Stimulated activated effector memory CD8-positive, alpha-beta T cell treated with anti-CD3 and anti-CD28 coated beads, Interleukin-12 subunit alpha, Interleukin-12 subunit beta, amount 100 ng/mL, for 72 hours (primary cell): ENCODE measurements at regions not wholly inside any gene's neighbourhood (a gene's known extent, or its start where the extent isn't known, plus 50 kb on each side); places are given as distances from the start of the nearest gene placed in this dataset.

Experiments
- ATAC-seq: fragments of 150-1000 bp; cut with Tn5 transposase; 2 replicates; pipeline ENCODE4 v1.10.0; 2021
- DNase-seq, 2 donors: peaks; one replicate each; pipeline ENCODE4 v3.0.0; 2021 to 2022; ENCODE audit warnings: low spot score in 2 of 2
- H3K27ac Mint-ChIP-seq: one replicate; pipeline ENCODE4 v1.8.0; 2022; ENCODE audit warnings: mild to moderate bottlenecking, mixed read lengths
- H3K36me3 Mint-ChIP-seq: one replicate; pipeline ENCODE4 v1.8.0; 2022; ENCODE audit warnings: mild to moderate bottlenecking, mixed read lengths
- H3K4me1 Mint-ChIP-seq: one replicate; pipeline ENCODE4 v1.8.0; 2022; ENCODE audit warnings: mixed read lengths
- H3K4me3 Mint-ChIP-seq: one replicate; pipeline ENCODE4 v1.8.0; 2022; ENCODE audit warnings: mild to moderate bottlenecking, mixed read lengths
- H3K9me3 Mint-ChIP-seq: one replicate; pipeline ENCODE4 v1.8.0; 2022; ENCODE audit warnings: mixed read lengths

DNA sequence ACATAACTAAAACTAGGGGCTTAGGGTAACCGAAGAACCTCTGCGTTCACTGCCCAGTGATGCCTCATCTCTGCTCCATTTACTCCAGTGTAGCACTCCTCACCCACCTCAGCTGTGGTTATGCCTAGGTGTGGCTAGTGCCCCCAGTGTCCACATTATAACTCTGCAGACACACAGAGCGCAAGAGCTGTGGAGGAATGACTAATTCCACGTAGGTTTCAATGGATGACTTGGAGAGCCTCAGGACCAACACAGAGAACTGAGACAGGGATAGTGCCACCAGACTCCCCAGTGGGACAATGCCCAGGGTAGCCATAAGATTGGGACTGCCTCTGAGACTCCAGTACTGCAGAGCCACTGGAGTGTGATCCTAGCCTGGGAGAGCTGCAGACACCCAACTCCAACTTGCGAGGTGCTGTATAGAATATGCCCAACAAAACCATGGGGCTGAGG is 542.4 kb upstream of the DIPK2B start:
- Mint-ChIP-seq H3K36me3 (peaks cover 8% of the 10 kb centered on the region), H3K4me3 (no peak overlapping the region), H3K9me3 (no peaks in the 10 kb centered on the region), H3K27ac (no peak overlapping the region), H3K4me1 (peaks cover 7% of the 10 kb centered on the region)
- DNase-seq (no peak), ATAC-seq (peak; percentile 92)

DNA sequence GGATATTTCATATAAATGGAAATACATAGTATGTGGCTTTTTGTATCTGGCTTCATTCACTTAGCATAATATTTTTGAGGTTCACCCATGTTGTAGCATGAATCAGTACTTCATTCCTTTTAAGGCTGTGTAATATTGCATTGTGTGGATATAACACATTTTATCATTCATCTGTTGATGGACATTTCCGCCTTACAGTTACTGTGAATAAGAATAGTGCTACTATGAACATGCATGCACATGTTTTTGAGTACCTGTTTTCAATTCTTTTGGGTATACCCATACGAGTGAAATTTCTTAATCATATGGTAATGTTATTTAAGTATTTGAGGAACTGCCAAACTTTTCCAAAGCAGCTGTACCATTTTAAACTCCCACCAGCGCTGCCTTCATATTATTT is 539.6 kb upstream of the DIPK2B start:
- ATAC-seq (no peak), DNase-seq (no peak)
- Mint-ChIP-seq H3K4me1 (peaks cover under 1% of the 10 kb centered on the region), H3K27ac (no peak overlapping the region), H3K9me3 (no peaks in the 10 kb centered on the region), H3K4me3 (no peak overlapping the region), H3K36me3 (peaks cover 8% of the 10 kb centered on the region)

DNA sequence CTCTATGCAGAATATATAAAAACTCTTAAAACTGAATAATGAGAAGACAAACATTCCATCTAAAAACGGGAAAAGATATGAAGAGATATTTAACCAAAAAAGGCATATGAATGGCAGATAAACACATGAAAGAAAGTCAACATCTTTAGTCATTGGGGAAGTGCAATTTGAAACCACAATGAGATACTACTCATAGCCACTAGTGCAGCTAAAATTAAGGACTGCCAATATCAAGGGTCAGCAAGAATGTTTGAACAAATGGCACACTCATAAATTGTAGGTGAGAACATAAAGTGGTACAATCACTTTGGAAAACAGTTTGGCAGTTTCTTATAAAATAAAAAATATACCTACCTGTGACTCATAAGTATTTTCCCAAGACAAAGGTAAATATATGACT is 534.9 kb upstream of the DIPK2B start:
- no peak for DNase-seq

DNA sequence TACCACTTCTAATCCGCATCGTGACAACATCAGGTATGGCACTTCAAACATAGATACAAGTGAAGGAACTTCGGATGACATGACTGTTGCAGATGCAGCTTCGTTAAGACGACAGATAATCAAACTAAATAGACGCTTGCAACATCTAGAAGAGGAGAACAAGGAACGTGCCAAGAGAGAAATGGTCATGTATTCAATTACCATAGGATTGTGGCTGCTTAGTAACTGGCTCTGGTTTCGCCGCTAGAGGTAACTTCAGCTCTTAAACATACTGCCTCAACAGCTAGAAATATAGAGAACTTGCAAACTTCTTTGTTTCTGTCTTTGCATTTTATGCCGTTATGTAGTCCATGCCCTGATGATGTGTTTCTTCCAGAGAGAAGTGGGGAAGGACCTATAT is 530.8 kb upstream of the DIPK2B start:
- H3K4me1 Mint-ChIP-seq = peaks cover 6% of the 10 kb centered on the region
- H3K36me3 Mint-ChIP-seq = no peaks in the 10 kb centered on the region
- ATAC-seq (no peak), DNase-seq (no peak)
- no peak overlapping the region for H3K4me3 Mint-ChIP-seq
- H3K9me3 Mint-ChIP-seq = peaks cover 3% of the 10 kb centered on the region
- H3K27ac Mint-ChIP-seq = no peak overlapping the region

More for the DNA sequence above, 534.9 kb upstream of the DIPK2B start:
- H3K36me3 Mint-ChIP-seq = no peaks in the 10 kb centered on the region
- ATAC-seq = no peak
- peaks cover 6% of the 10 kb centered on the region for H3K4me1 Mint-ChIP-seq
- H3K27ac Mint-ChIP-seq = no peak overlapping the region
- H3K9me3 Mint-ChIP-seq = peaks cover 3% of the 10 kb centered on the region
- no peak overlapping the region for H3K4me3 Mint-ChIP-seq

DNA sequence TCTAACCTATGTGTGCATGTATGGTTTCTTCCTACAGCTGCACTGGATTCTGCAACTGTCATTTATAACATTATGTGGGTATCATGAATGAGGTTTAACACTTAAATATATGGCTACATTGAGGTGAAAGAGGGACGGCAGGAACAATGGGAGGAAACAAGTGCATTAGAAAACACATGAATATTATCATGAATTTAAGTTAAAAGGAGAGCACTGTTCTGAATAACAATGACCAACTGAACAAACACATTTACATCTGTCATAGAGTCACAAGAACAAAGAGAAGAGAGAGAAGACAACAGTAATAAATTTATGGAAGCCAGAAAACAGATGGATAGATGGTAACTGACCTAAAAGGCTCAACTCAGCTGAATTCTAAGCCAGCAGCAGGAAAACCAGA is 527.1 kb upstream of the DIPK2B start:
- no peak for ATAC-seq
- no peak overlapping the region for H3K27ac Mint-ChIP-seq
- no peaks in the 10 kb centered on the region for H3K9me3 Mint-ChIP-seq
- no peaks in the 10 kb centered on the region for H3K4me1 Mint-ChIP-seq
- no peak for DNase-seq
- no peak overlapping the region for H3K4me3 Mint-ChIP-seq
- no peaks in the 10 kb centered on the region for H3K36me3 Mint-ChIP-seq

DNA sequence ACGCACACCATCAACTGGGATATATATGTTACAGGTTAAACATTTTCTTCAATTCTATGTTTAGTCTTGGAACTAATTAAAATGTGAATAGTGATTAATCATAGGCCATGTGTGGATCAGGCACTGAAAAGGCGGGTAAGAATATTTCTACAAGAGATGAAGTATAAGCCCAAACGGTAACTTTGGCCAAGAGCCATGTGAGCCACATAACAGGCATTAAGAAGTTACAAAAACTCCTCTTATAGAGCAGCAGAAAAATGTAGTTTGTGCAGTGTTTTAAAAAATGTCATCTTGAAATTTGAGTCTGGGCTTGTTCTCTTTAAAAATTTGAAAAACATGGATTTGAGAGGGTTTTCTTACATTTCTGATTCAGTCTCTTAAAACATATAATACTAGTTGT is 521.8 kb upstream of the DIPK2B start:
- H3K27ac Mint-ChIP-seq = no peak overlapping the region
- peaks cover 10% of the 10 kb centered on the region for H3K4me1 Mint-ChIP-seq
- H3K36me3 Mint-ChIP-seq = no peaks in the 10 kb centered on the region
- no peak overlapping the region for H3K4me3 Mint-ChIP-seq
- ATAC-seq (no peak), DNase-seq (no peak)
- no peaks in the 10 kb centered on the region for H3K9me3 Mint-ChIP-seq

DNA sequence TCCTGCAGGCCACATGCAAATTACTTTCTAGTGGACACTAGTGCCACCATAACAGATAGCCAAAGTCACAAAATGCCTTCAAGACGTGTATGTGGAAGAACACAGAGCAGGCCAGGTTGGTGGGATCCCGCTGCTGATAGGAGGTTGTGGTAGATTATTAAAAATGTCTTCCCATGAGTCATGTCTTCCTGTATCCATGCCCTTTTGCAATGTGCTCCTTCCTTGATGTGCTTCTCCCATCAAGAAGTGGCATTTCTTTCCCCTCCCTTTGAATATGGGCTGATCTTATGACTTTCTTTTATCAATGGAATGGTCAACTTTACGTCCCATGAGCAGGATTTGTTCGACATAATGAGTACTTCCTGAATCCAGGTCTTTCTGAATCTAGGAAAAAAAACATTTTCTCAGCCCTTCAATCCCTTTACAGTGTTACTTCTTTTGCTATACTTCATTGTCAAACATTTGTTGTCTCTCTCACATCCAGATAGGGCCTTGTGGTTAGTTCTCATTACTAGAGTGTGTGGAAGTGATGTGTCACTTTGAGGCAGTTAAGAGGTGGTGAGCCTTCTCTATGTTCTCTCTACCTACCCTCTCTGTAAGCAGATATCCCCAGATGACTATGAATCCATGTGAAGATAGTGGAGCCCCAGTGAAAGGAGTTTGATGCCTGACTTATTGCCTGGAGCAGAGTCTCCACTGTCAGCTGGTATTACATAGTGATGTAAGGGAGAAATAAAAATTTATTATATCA is 519.2 kb upstream of the DIPK2B start:
- peaks cover 26% of the 10 kb centered on the region for H3K4me1 Mint-ChIP-seq
- H3K36me3 Mint-ChIP-seq = no peaks in the 10 kb centered on the region
- no peaks in the 10 kb centered on the region for H3K9me3 Mint-ChIP-seq
- H3K27ac Mint-ChIP-seq = peak overlapping the region; percentile 45
- DNase-seq (no peak), ATAC-seq (peak; percentile 100)
- no peak overlapping the region for H3K4me3 Mint-ChIP-seq

DNA sequence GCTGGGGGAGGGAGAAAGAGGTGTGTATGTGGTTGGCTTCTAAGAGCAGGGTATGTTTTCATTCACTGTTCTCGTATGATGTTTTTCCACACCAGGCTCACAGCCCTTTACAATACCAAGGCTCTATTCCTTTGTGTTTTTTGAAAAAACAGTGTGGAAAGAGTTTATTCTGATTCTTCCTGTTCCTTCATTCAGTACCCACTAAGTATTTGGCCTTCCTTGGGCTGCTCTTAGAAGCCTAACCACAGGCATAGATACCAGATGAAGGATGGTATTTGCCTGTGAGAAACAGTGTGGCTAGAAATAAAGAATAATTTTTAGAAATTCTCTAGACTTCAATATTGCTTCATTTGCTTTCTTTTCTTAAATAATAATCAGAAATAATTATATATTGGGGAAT is 518.0 kb upstream of the DIPK2B start:
- no peak overlapping the region for H3K27ac Mint-ChIP-seq
- H3K9me3 Mint-ChIP-seq = no peaks in the 10 kb centered on the region
- H3K4me1 Mint-ChIP-seq = peaks cover 33% of the 10 kb centered on the region
- ATAC-seq = no peak
- no peak for DNase-seq
- H3K36me3 Mint-ChIP-seq = no peaks in the 10 kb centered on the region
- H3K4me3 Mint-ChIP-seq = no peak overlapping the region

DNA sequence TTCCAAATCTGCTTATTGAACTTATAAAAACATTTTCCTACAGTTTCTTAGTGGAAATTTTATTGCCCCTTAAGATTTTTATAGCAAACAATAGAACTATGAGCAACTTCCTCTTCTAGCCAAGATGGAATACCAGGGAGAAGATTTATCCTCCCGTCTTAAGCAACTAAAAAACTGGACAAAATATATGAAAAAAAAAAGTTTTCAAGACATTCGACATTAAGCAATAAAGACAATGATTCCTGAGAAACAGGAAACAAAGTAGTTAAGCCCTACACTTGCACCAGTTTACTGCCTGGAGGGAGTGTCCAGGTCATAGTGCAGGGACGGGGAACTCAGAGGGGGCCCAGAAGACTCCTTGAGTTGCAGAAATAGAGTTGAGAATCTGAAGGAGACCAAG is 516.1 kb upstream of the DIPK2B start:
- peaks cover 2% of the 10 kb centered on the region for H3K36me3 Mint-ChIP-seq
- H3K27ac Mint-ChIP-seq = no peak overlapping the region
- DNase-seq (no peak), ATAC-seq (no peak)
- H3K4me1 Mint-ChIP-seq = peaks cover 46% of the 10 kb centered on the region
- H3K4me3 Mint-ChIP-seq = no peak overlapping the region
- no peaks in the 10 kb centered on the region for H3K9me3 Mint-ChIP-seq

DNA sequence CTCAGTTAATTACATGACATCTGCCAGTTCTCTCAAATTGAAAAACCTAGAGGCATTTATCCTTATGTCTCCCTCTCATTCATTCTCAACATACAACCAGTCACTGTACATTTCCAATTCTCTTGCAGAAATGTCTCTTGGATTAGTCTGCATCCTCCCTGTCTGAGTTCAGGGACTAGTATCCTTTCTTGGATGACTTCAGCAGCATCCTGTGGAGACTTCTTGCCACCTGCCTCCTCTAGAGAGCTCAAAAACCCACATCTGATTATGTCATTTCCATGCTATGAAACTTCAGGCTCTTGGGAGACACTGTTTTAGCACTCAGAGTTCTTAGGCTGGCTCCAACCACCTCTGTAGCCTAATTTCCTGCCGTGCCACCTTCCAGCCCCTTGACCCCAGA is 515.1 kb upstream of the DIPK2B start:
- Mint-ChIP-seq H3K36me3 (peaks cover 5% of the 10 kb centered on the region), H3K9me3 (no peaks in the 10 kb centered on the region), H3K27ac (peak overlapping the region; percentile 32), H3K4me1 (peaks cover 56% of the 10 kb centered on the region), H3K4me3 (peak overlapping the region; percentile 15)
- ATAC-seq (no peak), DNase-seq (no peak)

DNA sequence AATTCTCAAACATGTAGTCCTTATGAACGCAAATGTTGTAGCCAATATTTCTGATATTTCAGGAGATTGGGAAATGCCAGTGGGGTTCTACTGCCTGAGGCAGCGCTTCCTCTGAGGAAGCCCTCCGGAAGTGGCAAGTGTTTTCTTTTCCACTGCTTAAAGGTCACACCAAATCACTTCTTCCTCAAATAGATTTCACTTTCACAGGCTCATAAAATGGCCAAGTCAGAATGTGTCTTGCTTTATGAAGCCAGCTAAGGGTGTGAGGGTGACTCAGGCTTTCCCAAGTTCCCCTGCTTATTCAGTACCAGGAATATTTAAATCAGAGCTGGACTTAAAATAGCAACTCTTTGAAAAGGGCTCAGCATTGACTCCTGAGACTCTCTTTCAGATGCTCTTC is 514.2 kb upstream of the DIPK2B start:
- ATAC-seq = peak; percentile 4
- Mint-ChIP-seq H3K27ac (peak overlapping the region; percentile 32), H3K4me1 (peaks cover 57% of the 10 kb centered on the region), H3K9me3 (no peaks in the 10 kb centered on the region), H3K36me3 (peaks cover 5% of the 10 kb centered on the region), H3K4me3 (peak overlapping the region; percentile 15)
- DNase-seq = peak in 1 of 2 donors; percentile 51

DNA sequence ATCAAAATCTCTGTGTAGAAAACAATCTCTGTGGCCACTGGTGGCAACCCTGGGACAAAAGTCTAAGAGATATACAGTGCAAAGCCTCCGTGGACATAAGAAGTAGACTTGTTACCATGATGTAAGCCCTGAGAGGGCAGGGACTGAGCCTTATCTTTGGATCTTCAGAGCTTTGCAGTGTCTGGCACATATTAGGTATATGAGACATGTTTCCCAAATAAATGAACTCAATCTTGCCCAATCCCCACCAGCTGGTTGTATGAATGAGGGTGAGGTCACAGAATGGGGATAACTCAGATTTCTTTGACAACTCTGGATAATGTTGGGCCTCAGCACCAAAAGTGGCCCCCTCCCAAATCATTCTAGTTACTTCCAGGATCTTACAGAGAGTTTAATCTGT is 511.4 kb upstream of the DIPK2B start:
- Mint-ChIP-seq H3K27ac (no peak overlapping the region), H3K9me3 (no peaks in the 10 kb centered on the region), H3K4me3 (no peak overlapping the region), H3K36me3 (peaks cover 5% of the 10 kb centered on the region), H3K4me1 (peaks cover 62% of the 10 kb centered on the region)
- DNase-seq (no peak), ATAC-seq (no peak)

DNA sequence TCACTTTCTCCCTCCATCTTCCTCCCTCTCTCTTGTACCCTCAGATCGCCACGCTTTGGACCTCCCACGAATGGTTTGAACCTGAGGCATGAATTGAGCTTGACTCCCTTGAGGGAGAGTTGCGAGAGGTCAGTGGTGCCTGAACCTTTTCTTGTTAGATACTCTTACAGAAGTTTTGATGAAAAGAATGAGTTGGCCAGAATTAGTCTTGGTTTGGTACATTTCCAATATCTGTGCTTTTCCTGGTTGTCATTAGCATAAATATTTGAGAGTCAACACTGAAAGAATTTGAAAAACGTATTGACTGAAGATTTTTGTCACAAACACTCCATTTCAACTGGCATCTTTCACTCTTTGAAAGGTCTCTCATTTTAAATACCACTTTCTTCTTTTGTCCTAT is 510.6 kb upstream of the DIPK2B start:
- no peaks in the 10 kb centered on the region for H3K9me3 Mint-ChIP-seq
- H3K27ac Mint-ChIP-seq = peak overlapping the region; percentile 95
- ATAC-seq (no peak), DNase-seq (no peak)
- H3K36me3 Mint-ChIP-seq = peaks cover 5% of the 10 kb centered on the region
- peak overlapping the region; percentile 63 for H3K4me3 Mint-ChIP-seq
- peaks cover 60% of the 10 kb centered on the region for H3K4me1 Mint-ChIP-seq

DNA sequence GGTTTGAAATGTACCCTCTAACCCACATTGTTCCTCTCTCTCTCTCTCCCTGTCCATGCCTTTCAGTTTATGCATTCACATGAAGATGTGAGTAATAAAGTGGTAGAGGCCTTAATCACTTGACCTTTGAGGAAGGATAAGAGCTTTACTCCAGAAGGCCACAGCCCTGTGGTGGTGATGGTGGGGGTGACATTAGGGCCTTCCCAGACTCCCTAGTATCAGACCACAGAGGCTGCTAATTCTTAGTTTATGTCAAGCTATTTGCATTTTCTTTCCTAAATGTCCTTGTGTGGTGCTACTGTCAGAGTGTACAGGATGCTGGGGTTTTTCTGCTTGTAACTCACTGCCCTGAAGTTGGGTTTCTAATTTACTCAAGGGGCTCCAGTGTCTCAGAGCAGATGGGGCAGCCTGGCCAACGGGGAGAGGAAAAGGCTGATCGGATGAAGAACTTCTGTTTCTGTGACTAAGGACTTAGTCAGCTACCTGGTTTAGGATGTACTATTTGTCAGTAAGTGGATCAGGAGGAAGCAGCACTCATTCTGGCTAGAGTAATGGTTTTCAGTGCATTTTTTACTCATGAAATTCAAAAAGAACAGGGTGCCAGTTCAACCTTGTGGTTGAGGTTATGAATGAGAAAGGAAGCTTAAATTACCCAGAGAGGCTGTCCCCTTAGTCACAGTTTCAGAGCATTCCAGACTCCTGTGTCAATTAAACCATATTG is 509.6 kb upstream of the DIPK2B start:
- DNase-seq = peak; percentile 16 to 70
- peak; percentile 92 for ATAC-seq
- H3K4me1 Mint-ChIP-seq = peaks cover 50% of the 10 kb centered on the region
- H3K4me3 Mint-ChIP-seq = peak overlapping the region; percentile 63
- no peaks in the 10 kb centered on the region for H3K9me3 Mint-ChIP-seq
- H3K36me3 Mint-ChIP-seq = peaks cover 5% of the 10 kb centered on the region
- peak overlapping the region; percentile 95 for H3K27ac Mint-ChIP-seq

DNA sequence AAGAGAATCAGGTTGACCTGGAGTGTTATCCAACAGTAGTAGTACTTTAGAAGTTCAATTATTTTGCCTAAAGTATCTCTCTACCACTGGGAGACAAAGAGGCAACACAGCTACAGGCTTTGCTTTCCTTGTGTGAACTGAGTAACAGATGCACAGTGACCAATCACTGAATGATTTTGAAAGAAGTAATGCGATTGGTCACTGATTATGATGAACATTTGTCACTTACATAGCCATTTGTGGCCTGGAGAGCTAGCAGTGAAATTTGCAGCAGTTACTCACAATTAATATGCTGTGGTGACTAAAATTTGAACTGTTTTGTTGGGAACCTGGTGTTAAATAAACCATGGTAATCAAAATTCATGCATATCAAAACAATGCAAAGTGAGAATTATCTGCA is 508.7 kb upstream of the DIPK2B start:
- Mint-ChIP-seq H3K27ac (peak overlapping the region; percentile 95), H3K9me3 (no peaks in the 10 kb centered on the region), H3K4me1 (peaks cover 41% of the 10 kb centered on the region), H3K36me3 (peaks cover 5% of the 10 kb centered on the region), H3K4me3 (peak overlapping the region; percentile 63)
- DNase-seq (no peak), ATAC-seq (peak; percentile 9)

DNA sequence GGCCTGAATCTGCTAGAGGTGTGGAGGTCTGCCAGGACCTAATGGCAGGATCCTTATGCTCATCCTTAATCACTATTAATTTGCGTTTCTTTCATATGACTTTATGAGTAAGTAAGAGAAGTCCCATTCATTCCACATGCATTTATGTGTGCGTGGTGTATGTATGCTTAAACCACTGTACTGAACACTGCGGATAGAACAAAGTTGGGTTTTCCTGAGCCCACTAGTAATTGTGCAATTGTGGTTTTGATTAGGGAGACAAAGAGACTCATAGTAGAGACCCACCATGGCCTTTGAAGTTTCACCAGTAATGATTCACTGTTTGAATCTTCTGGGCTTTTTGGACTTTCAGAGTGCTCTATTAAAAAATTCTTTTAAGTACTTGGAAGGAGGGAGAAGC is 498.5 kb upstream of the DIPK2B start:
- Mint-ChIP-seq H3K4me3 (no peak overlapping the region), H3K27ac (no peak overlapping the region), H3K9me3 (no peaks in the 10 kb centered on the region), H3K36me3 (no peaks in the 10 kb centered on the region), H3K4me1 (peaks cover 13% of the 10 kb centered on the region)
- DNase-seq (no peak), ATAC-seq (peak; percentile 57)
